ENCODE measurements at regions not wholly inside any gene's neighbourhood (a gene's known extent, or its start where the extent isn't known, plus 50 kb on each side); places are given as distances from the start of the nearest gene placed in this dataset.
A peak's percentile ranks its signal among the peaks of the same experiment; 100 is the strongest.

DNA sequence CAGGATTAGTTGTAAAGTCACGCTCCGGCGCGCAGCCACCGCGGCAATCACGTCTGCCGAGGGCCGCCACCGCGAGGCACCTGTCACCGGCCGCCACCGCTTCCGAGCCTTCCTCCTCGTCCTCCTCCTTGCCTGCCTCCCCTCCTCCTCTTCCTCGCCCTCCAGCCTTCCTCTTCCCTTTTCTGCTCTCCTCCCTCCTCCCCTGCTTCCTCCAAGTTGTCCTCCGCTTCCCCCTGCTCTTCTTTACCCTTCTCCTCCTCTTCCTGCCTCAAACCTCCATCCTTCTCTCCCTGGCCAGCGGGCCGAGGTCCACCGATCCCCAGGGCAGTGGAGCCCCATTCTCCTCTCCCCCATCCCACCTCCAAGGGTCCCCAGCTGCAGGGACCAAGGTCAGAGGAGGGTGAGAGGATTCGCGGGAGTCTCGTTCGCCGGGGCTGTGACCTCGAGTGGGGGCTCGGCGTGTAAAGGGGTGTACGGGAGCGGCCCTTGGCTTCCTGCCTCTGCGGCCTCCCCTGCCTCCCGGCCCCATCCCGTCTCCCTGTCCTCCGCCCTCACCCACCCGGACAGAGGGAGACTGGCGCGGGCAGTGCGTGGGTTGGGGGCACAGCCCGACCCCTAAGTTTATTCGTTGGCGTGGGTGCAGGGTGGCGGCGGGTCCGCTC lies 89.5 kb upstream of the PAX2 start:
- H3K4me3 ChIP-seq (ENCODE audit: low read depth, low read length) = no peak overlapping the region
- TF ChIP-seq, protein P1, sequence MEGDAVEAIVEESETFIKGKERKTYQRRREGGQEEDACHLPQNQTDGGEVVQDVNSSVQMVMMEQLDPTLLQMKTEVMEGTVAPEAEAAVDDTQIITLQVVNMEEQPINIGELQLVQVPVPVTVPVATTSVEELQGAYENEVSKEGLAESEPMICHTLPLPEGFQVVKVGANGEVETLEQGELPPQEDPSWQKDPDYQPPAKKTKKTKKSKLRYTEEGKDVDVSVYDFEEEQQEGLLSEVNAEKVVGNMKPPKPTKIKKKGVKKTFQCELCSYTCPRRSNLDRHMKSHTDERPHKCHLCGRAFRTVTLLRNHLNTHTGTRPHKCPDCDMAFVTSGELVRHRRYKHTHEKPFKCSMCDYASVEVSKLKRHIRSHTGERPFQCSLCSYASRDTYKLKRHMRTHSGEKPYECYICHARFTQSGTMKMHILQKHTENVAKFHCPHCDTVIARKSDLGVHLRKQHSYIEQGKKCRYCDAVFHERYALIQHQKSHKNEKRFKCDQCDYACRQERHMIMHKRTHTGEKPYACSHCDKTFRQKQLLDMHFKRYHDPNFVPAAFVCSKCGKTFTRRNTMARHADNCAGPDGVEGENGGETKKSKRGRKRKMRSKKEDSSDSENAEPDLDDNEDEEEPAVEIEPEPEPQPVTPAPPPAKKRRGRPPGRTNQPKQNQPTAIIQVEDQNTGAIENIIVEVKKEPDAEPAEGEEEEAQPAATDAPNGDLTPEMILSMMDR (conservative IDR thresholded peaks at IDR 0.05; ENCODE audit: low read depth, low read length) = no peak
- no peak for DNase-seq (ENCODE audit: low read depth)

DNA sequence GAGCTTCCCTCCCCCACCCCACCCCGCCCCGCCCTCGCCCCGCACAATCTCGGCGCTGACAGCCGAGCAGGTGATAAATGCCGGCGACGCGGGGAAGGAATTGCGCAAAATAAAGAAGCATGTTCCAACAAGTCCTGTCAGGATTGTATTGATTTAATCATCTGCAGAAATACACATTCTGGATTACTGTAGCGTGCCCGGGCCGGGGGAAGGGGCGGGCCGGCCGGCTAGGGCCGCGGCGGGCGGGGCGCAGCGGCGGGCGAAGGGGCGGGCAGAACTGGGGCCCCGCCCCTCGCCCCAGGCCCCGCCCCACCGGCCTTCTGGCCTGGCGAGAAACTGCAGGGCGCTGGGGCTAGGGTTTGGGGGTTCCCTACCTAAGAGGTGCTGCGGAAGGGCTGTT lies 88.9 kb upstream of the PAX2 start:
- peak; percentile 7 for DNase-seq (ENCODE audit: low read depth)
- no peak overlapping the region for H3K4me3 ChIP-seq (ENCODE audit: low read depth, low read length)
- TF ChIP-seq, protein P1 (conservative IDR thresholded peaks at IDR 0.05; ENCODE audit: low read depth, low read length) = no peak

DNA sequence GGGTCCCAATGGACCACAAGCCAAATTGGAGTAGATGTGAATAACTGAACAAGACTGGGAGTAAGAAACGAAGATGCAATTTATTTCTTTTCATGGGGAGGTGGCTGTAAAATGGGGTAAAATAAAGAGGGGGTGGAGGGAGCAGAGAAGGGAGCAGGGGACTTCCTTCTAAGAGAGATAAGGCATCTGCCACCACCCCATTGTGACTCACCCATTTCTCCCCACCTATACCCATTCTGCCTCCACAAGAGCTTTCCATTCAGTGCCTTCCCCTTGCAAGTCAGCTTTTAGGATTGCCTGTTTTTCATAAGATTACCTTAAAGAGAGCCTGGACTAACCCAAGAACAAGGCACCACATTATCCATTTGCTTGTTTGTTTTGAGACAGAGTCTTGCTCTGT lies 87.1 kb upstream of the PAX2 start:
- H3K4me3 ChIP-seq (ENCODE audit: low read depth, low read length) = no peak overlapping the region
- DNase-seq (ENCODE audit: low read depth) = no peak
- TF ChIP-seq, protein P1 (conservative IDR thresholded peaks at IDR 0.05; ENCODE audit: low read depth, low read length) = no peak

DNA sequence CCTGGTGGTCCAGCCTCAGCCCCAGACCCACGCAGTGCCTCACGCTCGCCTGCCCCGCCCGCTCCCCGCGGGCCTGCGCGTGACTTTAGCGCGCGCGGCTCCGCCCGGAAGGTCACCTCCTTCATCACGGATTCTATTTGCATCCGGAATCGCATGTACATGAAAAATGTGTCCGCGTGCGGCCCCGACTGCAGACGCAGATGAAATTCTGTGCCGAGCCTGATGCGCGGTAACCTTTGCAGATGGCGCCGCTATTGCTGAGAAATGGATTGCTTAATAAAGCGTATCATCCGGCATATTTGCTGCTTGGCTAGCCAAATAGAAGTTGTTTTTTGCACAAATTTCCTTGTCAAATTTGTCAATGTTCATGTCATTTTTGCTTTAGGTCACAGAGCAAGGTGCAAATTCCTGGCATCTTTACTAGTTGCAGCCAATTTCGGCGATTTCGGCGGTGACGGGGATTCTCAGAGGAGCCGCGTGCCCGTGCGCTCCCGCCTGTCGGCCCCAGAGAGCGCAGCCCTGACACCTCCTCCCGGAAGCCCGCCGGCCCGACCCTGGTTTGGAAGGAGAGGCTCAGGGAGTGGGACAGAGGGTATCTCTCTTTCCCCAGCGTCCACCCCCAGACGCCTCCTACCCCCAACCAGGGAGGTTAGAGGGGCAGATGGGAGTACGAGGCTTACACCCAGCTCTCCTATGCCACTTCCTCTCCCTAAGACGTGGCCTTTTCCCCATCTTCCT lies 85.9 kb upstream of the PAX2 start:
- peak; percentile 8 for DNase-seq (ENCODE audit: low read depth)
- TF ChIP-seq, protein P1 (conservative IDR thresholded peaks at IDR 0.05; ENCODE audit: low read depth, low read length) = no peak
- H3K4me3 ChIP-seq (ENCODE audit: low read depth, low read length) = no peak overlapping the region

DNA sequence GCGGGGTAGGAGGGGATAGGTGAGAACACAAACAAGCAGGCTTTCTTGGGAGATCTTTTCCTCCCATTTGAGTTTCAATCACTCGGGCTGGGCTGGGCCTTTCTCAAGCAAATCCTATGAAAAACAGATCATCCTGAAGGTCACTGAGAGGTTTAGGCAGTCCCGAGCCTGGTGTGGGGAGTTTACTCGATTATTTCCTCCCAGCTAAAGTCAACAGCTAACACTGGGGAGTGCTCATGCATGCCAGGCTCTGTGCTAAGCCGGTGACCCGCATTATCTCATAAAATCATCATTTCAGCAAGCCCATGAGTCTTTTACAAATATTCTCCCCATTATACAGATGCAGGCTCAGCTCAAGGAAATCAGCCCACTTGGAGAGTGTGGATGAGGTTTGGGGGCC lies 85.0 kb upstream of the PAX2 start:
- no peak overlapping the region for H3K4me3 ChIP-seq (ENCODE audit: low read depth, low read length)
- TF ChIP-seq, protein P1 (conservative IDR thresholded peaks at IDR 0.05; ENCODE audit: low read depth, low read length) = no peak
- DNase-seq (ENCODE audit: low read depth) = no peak

DNA sequence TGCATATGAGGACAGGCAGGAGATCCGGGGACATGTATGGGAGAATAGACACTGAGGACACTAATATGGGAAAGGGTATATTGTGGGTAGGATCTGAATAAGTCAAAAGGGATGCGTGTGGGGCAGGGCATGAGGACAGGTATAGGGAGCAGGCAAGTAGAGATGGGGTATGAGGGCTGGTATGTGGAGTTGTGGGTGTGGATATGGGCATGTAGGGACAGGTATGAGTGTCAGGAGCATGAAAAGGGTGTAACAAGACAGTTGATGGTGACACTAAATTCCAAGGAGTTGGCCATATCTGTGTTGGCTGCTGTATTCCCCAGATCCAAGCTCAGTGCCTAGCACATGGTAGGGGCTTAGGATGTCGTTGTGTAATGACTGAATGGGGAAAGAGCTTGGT lies 84.4 kb upstream of the PAX2 start:
- TF ChIP-seq, protein P1 (conservative IDR thresholded peaks at IDR 0.05; ENCODE audit: low read depth, low read length) = no peak
- no peak overlapping the region for H3K4me3 ChIP-seq (ENCODE audit: low read depth, low read length)
- no peak for DNase-seq (ENCODE audit: low read depth)

DNA sequence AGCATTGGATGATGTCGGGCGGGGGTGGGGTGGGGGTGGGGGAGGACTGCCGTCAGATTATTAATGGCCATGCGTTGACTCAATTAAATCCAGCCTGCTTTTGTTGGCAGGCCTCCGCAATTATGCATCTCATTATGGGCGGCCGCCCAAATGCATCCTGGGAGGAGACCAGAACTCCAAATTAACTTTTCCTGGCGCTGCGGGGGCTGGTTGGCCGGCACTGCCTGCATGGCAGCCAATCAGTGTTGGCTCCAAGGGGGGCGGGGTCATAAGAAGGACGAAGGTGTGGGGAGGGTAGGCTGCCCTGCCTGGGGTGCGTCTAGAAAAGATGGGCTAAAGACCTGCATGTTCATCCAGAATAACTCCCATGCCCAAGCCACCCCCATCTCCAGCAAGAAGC lies 83.9 kb upstream of the PAX2 start:
- TF ChIP-seq, protein P1 (conservative IDR thresholded peaks at IDR 0.05; ENCODE audit: low read depth, low read length) = no peak
- no peak overlapping the region for H3K4me3 ChIP-seq (ENCODE audit: low read depth, low read length)
- no peak for DNase-seq (ENCODE audit: low read depth)

Data from choroid plexus epithelial cell (primary cell).